Endothelial cell of umbilical vein (primary cell): ENCODE measurements at regions not wholly inside any gene's neighbourhood (a gene's known extent, or its start where the extent isn't known, plus 50 kb on each side); places are given as distances from the start of the nearest gene placed in this dataset.

ENCODE experiments used
- CTCF ChIP-seq, 2 donors: IDR thresholded peaks; 1 replicate in 1 of 2; 2 replicates in 1 of 2; pipeline ENCODE4 v1.5.1; 2011; ENCODE audit warnings: low read length in 2 of 2, mild to moderate bottlenecking in 2 of 2, moderate library complexity in 2 of 2, control low read depth in 1 of 2, inconsistent platforms in 1 of 2, low read depth in 1 of 2; ENCODE audit not compliant: insufficient read depth in 1 of 2; ENCODE audit errors: extremely low read depth in 1 of 2
- EZH2 ChIP-seq: IDR thresholded peaks from 2 replicates; pipeline ENCODE4 v1.6.1; 2012; ENCODE audit warnings: borderline replicate concordance, low read depth, mild to moderate bottlenecking, moderate library complexity, low read length, inconsistent platforms; ENCODE audit not compliant: severe bottlenecking
- POLR2AphosphoS5 ChIP-seq: IDR thresholded peaks from 2 replicates; pipeline ENCODE4 v1.6.1; 2012; ENCODE audit warnings: low read depth, mild to moderate bottlenecking, control low read depth, low read length, moderate library complexity; ENCODE audit not compliant: insufficient read depth

GRCh38 chr13:31063772-31064171 is 97.9 kb downstream of the HSPH1 start:
- TF ChIP-seq CTCF (IDR thresholded peaks at IDR 0.05; ENCODE audit: extremely low read depth in 1 of 2, insufficient read depth in 1 of 2, low read depth in 1 of 2, low read length in 2 of 2) (no peak), EZH2 (no peak), POLR2AphosphoS5 (no peak)
